ENCODE measurements at regions not wholly inside any gene's neighbourhood (a gene's known extent, or its start where the extent isn't known, plus 50 kb on each side); places are given as distances from the start of the nearest gene placed in this dataset.
"Not testable (repeated sequence)": the region's sequence is repeated elsewhere in the genome, so short reads cannot be mapped to it uniquely, and the experiment has no call there.

DNA sequence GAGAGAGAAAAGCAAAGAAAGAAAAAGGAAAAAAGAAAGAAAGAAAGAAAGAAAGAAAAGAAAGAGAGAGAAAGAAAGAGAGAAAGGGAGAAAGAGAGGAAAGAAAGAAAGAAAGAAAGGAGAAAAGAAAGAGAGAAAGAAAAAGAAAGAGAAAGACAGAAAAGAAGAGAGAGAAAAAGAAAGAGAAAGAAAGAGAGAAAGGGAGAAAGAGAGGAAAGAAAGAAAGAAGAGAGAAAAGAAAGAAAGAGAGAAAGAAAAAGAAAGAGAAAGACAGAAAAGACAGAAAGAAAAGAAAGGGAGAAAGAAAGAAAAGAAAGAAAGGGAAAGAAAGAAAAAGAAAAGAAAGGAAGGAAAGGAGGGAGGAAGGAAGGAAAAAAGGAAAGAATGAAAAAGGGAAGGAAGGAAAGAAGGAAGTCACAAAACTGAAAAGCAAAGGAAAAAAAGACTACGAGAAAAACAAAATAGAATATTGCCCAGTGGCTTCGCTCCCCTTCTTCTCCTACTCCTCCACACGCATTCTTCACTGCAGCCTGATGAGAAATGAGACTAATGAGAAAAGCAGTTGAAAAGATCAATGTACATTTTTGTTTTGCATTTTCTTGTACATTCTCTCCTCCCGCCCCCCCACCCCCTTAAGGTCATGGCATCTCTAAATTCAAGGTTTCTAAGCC, 170.0 kb downstream of the SOD2 start:
- Histone ChIP-seq H3K4me3 (no peak overlapping the region), H3K4me1 (no peaks in the 10 kb centered on the region), H3K36me3 (no peaks in the 10 kb centered on the region), H3K27me3 (no peaks in the 10 kb centered on the region), H3K27ac (no peak overlapping the region), H3K9me3 (no peaks in the 10 kb centered on the region)
- TF ChIP-seq, protein P1, sequence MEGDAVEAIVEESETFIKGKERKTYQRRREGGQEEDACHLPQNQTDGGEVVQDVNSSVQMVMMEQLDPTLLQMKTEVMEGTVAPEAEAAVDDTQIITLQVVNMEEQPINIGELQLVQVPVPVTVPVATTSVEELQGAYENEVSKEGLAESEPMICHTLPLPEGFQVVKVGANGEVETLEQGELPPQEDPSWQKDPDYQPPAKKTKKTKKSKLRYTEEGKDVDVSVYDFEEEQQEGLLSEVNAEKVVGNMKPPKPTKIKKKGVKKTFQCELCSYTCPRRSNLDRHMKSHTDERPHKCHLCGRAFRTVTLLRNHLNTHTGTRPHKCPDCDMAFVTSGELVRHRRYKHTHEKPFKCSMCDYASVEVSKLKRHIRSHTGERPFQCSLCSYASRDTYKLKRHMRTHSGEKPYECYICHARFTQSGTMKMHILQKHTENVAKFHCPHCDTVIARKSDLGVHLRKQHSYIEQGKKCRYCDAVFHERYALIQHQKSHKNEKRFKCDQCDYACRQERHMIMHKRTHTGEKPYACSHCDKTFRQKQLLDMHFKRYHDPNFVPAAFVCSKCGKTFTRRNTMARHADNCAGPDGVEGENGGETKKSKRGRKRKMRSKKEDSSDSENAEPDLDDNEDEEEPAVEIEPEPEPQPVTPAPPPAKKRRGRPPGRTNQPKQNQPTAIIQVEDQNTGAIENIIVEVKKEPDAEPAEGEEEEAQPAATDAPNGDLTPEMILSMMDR (IDR thresholded peaks at IDR 0.05) = no peak
- no peak for DNase-seq (ENCODE audit: low spot score)

DNA sequence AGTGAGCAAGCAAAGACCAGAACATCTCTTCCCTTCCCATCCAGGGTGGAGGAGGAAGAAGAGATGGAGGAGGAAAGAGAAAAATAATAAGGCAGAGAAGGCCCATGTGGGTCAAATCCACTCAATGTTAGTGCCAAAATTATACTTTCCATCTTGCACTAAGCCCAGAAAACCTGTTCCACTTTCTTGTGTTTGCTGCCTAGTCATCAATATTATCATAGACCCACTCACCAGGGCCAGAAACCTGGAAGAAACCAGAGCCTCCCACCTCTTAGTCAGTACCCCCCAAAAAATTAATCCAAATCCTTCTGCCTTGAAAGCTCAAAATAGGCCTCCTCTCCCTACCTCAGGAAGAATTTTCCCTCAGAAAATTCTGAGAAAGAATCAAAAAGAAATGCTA, 171.1 kb downstream of the SOD2 start:
- Histone ChIP-seq H3K36me3 (no peaks in the 10 kb centered on the region), H3K27ac (no peak overlapping the region), H3K9me3 (no peaks in the 10 kb centered on the region), H3K4me1 (no peaks in the 10 kb centered on the region), H3K4me3 (no peak overlapping the region), H3K27me3 (no peaks in the 10 kb centered on the region)
- TF ChIP-seq, protein P1 (IDR thresholded peaks at IDR 0.05) = no peak
- no peak for DNase-seq (ENCODE audit: low spot score)

DNA sequence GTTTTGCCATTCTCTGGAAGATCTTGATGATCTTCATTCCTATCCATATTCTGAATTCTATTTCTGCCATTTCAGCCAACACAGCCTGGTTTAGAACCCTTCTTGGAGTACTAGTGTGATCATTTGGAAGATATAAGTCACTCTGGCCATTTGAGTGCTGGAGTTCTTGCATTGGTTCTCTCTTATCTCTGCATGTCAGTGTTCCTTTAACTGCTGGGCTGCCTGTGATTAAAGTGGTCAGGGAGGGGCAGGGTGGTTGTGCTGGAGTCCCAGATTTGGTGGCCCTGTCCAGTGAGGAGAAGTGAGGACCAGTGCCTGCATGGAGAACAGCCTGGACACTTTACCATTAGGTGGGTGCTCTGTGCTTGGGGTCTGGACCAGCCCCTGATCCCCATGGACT, 173.0 kb downstream of the SOD2 start:
- Histone ChIP-seq H3K36me3 (no peaks in the 10 kb centered on the region), H3K27me3 (no peaks in the 10 kb centered on the region), H3K4me3 (no peak overlapping the region), H3K9me3 (peaks cover 0 to 10% of the 10 kb centered on the region in 2 donors), H3K27ac (no peak overlapping the region), H3K4me1 (no peaks in the 10 kb centered on the region)
- TF ChIP-seq, protein P1 (IDR thresholded peaks at IDR 0.05) = no peak
- DNase-seq (ENCODE audit: low spot score) = no peak

DNA sequence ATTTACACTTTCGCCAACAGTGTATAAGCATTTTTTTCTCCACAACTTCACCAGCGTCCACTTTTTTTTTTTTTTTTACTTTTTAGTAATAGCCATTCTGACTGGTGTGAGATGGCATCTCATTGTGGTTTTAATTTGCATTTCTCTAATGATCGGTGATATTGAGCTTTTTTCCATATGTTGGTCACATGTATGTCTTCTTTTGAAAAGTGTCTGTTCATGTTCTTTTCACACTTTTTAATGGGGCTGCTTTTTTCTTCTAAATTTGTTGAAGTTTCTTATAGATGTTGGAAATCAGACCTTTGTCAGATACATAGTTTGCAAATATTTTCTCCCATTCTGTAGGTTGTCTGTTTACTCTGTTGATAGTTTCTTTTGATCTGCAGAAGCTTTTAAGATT, 177.2 kb downstream of the SOD2 start:
- H3K4me1 ChIP-seq; H3K36me3 ChIP-seq; H3K27ac ChIP-seq; H3K4me3 ChIP-seq; H3K27me3 ChIP-seq; DNase-seq (ENCODE audit: low spot score): not testable (repeated sequence)
- peaks cover 0 to 10% of the 10 kb centered on the region in 2 donors for H3K9me3 ChIP-seq

DNA sequence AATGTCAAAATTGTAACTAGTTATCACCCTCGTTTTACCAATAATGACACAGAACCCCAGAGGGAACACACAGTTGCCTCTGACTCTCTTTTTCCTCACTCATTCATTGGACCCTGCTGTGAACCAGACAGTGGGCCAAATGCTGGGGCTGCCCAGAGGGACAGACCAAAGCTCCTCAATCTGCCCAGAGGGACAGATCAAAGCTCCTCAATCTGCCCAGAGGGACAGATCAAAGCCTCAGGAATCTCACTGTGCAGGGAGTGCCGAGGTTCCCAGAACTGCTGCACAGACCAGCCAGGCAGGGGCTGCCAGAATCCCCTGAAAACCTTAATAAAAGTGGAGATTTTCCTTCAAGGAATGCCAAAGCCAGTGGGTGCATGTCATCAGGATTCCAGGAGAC, 179.1 kb downstream of the SOD2 start:
- no peaks in the 10 kb centered on the region for H3K36me3 ChIP-seq
- H3K27ac ChIP-seq = no peak overlapping the region
- H3K27me3 ChIP-seq = no peaks in the 10 kb centered on the region
- peaks cover 0 to 10% of the 10 kb centered on the region in 2 donors for H3K9me3 ChIP-seq
- no peak for DNase-seq (ENCODE audit: low spot score)
- TF ChIP-seq, protein P1 (IDR thresholded peaks at IDR 0.05) = no peak
- H3K4me1 ChIP-seq = no peaks in the 10 kb centered on the region
- H3K4me3 ChIP-seq = no peak overlapping the region

DNA sequence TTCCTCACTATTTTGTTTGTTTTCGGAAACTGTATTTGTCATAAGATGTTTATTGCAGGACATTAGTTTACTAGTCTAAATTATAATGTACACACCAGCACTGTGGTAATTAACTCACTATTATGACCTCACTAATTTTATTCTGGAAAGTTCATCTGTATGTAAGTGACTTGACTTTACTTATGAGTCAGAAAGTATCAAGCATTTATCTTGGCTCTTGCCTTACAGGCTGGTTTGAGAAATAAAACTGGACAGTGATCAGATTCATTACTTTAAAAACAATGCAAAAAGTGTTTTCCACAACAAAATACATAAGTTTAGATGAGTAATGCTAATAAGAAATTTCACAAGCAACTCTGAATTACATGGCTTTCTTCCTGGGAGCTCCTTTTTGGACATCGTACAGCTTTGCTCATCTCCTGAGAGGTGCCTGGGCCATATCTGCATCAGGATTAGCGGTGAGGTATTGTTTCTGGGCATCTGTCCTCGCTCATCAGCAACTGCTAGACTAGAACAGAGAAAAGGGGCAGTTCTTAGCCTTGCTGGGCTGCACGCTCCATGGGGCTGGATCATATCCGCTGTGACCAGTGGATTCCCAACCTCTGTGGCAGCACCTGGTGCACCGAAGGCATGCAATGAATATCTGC, 179.8 kb downstream of the SOD2 start:
- TF ChIP-seq, protein P1 (IDR thresholded peaks at IDR 0.05) = no peak
- Histone ChIP-seq H3K36me3 (no peaks in the 10 kb centered on the region), H3K4me1 (no peaks in the 10 kb centered on the region), H3K27ac (no peak overlapping the region), H3K27me3 (no peaks in the 10 kb centered on the region), H3K4me3 (no peak overlapping the region), H3K9me3 (peaks cover 0 to 10% of the 10 kb centered on the region in 2 donors)
- DNase-seq (ENCODE audit: low spot score) = no peak

Data from right atrium auricular region (tissue), 2 donors.